ENCODE measurements at regions not wholly inside any gene's neighbourhood (a gene's known extent, or its start where the extent isn't known, plus 50 kb on each side); places are given as distances from the start of the nearest gene placed in this dataset.

DNA sequence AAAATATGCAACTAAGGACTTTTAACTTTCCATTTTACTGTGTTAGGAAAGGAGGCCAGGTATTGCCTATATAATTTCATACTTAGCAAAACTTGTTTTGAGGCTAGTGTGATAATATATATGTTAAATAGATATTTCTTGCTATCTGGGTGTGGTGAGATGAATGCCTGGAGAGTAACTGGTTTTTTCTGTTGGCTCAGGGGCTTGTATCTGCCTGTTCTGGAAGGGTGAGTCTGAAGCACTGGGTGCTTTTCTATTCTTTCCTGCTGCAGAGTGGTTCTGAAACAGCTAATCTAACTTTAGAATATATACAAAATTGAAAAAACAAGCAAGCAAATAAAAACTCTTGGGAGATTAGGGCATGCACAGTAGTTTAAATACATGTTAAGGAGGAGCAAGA is 64.6 kb upstream of the MYCBP2 start:
- TF ChIP-seq FOSL1 (tag; conservative IDR thresholded peaks at IDR 0.05) (no peak), ZZZ3 (IDR thresholded peaks at IDR 0.05) (no peak), TAL1 (IDR thresholded peaks at IDR 0.05) (no peak), TBP (optimal IDR thresholded peaks at IDR 0.05; ENCODE audit: low read depth, low read length) (no peak), MBD2 (IDR thresholded peaks at IDR 0.05; ENCODE audit: borderline replicate concordance, low read depth) (no peak), RAD21 (CRISPR knock-in tag; conservative IDR thresholded peaks at IDR 0.05 in 1 of 2, IDR thresholded peaks at IDR 0.05 in 1 of 2) (no peak), FOS (IDR thresholded peaks at IDR 0.05; ENCODE audit: extremely low read depth, insufficient read length) (no peak), POLR2A (conservative IDR thresholded peaks at IDR 0.05) (no peak), ZNF146 (CRISPR knock-in tag; IDR thresholded peaks at IDR 0.05; ENCODE audit: unreplicated experiment) (no peak), ZBTB8A (IDR thresholded peaks at IDR 0.05; ENCODE audit: partially characterized antibody) (no peak)
- TF ChIP-seq, protein P1, sequence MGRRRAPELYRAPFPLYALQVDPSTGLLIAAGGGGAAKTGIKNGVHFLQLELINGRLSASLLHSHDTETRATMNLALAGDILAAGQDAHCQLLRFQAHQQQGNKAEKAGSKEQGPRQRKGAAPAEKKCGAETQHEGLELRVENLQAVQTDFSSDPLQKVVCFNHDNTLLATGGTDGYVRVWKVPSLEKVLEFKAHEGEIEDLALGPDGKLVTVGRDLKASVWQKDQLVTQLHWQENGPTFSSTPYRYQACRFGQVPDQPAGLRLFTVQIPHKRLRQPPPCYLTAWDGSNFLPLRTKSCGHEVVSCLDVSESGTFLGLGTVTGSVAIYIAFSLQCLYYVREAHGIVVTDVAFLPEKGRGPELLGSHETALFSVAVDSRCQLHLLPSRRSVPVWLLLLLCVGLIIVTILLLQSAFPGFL (CRISPR knock-in tag; IDR thresholded peaks at IDR 0.05), result no peak
- TF ChIP-seq, protein P2, sequence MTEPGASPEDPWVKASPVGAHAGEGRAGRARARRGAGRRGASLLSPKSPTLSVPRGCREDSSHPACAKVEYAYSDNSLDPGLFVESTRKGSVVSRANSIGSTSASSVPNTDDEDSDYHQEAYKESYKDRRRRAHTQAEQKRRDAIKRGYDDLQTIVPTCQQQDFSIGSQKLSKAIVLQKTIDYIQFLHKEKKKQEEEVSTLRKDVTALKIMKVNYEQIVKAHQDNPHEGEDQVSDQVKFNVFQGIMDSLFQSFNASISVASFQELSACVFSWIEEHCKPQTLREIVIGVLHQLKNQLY (CRISPR knock-in tag; conservative IDR thresholded peaks at IDR 0.05), result no peak

All from K562 (cell line).